HG03457 (cell line): ENCODE measurements at regions not wholly inside any gene's neighbourhood (a gene's known extent, or its start where the extent isn't known, plus 50 kb on each side); places are given as distances from the start of the nearest gene placed in this dataset.
"Not testable (repeated sequence)": the region's sequence is repeated elsewhere in the genome, so short reads cannot be mapped to it uniquely, and the experiment has no call there.

ENCODE experiments used
- ATAC-seq: cut with Tn5 transposase; IDR thresholded peaks from one replicate; pipeline ENCODE4 v1.9.1; 2021; ENCODE audit warnings: moderate number of reproducible peaks; ENCODE audit not compliant: unreplicated experiment

DNA sequence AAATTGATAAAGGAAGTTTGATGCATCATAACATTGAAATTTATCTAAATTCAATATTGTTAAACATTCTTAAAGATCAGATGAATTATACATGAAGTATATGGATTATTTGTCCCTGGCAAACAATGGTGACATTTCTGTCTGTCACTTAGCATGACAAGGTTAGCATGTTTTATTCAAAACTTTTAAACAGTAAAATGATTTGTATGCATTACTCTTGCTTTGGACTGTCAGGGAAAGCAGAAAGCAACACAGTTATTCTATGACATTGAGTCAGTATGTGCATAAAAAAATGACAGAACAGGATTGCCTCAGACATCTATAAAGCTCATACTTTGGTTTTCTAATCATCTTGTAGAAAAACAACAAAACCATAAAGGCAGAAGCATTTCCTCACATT lies 193.7 kb downstream of the IZUMO3 start:
- ATAC-seq = no peak

DNA sequence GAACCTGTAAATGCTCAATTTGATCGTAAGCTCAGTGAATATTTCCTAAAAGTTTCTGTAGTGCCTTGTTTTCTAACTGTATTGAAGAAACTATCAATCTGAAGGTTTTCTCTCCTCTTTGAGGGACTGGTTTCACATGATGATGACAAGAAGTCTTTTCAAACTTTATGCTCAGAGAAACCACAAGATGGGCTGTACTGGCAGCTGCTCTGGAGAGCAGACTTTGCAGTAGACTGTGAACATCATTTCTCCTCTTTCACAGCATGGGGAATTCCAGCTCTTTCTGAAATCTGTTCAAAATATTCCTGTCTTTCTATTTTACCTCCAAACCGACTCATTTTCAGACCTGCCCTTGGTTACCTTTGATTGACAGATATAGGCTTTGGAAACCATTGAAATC lies 194.4 kb downstream of the IZUMO3 start:
- no peak for ATAC-seq

GRCh38 chr9:24342457-24342856 lies 203.2 kb downstream of the IZUMO3 start:
- no peak for ATAC-seq

DNA sequence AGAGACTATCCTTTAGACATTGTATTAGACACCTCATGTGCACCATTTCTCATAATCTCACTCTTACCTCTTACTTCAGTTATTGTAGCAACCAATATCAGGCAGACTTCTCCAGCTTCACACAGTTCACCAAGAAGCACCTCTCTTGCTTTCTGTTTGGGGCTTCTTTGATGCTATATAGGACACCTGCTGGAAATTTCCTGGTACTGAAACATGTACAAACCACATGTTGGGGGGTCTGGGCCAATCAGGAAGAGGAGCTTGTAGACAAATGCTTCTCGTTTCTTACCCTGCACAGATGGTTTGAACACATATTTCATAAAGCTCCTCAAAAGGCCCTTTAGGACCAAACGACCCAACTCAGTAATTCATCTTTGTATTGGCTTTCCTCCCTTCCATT lies 212.1 kb downstream of the IZUMO3 start:
- ATAC-seq = no peak

DNA sequence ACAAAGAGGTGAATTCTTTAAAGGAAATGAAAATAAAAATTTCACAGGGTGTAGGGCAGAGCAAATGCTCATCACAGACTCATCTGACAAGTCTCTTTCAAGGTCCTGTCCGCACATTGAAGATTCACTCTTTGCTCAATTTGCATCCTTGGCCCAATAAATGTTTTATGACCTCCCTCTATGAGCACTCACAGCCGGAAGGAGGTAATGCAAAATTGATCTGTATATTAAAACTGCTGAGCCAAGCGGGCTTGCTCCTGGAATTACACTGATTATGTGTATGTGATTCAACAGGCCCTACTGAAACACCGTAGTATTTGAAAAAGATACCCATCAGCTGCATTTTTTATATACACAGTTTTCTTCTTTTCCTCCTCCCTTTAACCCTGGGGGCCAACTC lies 246.8 kb downstream of the IZUMO3 start:
- no peak for ATAC-seq

DNA sequence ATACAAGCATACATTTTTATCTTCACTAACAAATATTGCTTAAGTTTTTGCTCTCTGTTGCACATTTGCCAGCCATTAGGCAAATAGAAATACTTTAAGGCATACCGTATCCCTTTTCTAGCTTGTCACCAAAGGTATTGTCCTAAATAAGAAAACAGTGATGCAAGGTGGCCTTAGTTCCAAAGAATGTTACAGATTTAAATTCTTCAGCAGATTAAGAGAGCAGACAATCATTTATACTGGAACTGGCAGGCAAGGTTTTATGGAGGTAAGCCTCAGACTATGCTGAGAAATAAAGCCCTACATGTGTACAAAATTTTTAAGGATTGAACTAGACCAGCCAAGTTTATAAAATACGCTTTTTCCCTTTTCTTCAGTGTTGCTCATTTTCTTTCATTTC lies 247.8 kb downstream of the IZUMO3 start:
- no peak for ATAC-seq

DNA sequence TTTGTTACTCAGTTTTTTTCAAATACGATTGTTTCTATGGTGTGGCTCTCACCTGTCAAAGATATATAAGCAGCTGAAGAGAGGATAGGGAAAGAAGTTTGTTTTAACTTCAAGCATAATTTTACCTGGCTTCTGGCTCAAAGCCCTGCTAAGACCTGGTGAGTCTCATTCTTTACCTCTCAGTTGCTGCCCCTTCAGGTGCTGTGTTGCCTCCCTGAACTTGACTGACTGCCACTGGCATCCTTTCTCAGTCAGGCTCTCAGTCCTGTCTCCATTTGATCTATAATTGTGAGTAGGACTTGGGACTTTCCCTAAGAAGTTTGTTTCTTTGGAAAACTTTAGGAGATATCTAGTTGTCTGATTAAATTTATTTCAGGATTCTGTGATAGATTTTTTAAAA lies 249.6 kb downstream of the IZUMO3 start:
- no peak for ATAC-seq

DNA sequence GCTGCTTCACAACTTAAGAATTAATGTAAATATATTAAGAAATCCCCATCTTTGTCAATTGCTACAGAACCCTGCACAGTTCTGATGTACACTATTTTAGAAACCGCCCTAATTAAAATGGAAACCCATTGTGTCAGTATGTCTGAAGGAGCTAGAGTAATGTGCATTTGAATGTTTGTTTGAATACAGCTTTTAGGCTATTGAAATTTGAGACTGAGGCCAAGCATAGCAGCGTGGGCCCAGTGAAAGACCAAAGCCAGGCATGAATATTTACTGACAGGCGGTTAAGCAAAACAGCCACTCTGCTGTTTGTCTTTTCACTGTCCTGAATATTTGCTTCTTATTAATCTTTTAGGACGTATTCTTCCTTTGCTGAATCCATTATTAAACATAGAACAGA lies 252.3 kb downstream of the IZUMO3 start:
- no peak for ATAC-seq

DNA sequence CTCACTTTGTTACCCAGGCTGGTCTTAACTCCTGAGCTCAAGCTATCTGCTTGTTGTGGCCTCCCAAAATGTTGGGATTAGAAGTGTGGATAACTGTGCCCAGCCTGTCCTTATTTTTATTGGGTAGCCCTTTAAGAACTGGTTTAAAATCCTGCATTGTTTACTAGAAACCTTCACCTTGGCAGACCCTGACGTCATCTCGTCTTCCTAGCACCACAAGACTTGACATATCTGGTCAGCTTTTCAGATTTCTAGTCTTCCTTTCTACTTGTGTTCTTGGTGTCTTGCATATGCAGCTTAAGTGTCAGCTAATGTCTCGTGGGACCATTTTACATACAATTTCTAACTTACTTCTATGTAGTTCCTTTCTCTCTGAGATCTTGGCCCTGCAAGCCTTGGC lies 258.9 kb downstream of the IZUMO3 start:
- ATAC-seq = no peak

- no peak for ATAC-seq
Measured at GRCh38 chr9:24258626-24259025, 287.1 kb downstream of the IZUMO3 start.

GRCh38 chr9:24257726-24258125 lies 288.0 kb downstream of the IZUMO3 start:
- ATAC-seq = no peak

GRCh38 chr9:24245988-24246387 lies 299.7 kb downstream of the IZUMO3 start:
- no peak for ATAC-seq

GRCh38 chr9:24242576-24242975 lies 303.1 kb downstream of the IZUMO3 start:
- no peak for ATAC-seq

DNA sequence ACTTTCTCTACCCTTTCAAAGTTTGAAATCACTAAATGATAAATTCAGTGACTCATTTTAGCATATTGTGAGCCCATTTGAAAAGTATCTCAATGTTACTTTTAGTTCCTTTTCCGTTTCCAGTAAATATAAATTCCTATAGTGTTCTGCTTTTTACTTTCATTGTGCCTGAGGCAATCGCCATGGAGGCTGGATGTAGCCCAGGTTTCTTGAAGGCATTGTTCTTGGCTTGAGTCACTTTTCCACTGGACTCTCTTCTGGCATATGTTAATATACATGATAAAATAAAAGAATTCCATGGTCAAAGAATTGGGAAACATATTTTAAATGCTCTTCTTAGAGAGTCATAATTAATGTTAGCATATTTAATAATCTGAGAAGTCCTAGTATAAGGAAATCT lies 327.0 kb downstream of the IZUMO3 start:
- ATAC-seq = no peak

DNA sequence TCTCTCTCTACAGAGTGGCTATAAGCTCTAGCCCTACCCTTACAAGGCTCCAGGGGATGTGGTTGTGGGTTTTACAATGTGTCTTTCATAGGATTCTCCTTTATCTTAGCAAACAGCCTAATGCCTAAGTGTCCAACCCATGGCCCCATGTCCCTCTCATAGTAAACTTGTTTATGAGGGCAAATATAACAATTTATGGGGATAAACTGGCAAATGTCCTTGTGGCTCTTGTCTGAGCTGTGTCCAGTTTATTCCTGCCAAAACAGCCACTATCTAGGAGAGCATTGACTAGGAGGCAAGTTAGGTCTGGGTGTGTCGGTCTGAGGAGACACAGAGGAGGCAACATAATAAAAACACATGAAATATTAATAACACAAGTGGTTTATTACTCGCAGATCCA lies 335.1 kb downstream of the IZUMO3 start:
- ATAC-seq = no peak

DNA sequence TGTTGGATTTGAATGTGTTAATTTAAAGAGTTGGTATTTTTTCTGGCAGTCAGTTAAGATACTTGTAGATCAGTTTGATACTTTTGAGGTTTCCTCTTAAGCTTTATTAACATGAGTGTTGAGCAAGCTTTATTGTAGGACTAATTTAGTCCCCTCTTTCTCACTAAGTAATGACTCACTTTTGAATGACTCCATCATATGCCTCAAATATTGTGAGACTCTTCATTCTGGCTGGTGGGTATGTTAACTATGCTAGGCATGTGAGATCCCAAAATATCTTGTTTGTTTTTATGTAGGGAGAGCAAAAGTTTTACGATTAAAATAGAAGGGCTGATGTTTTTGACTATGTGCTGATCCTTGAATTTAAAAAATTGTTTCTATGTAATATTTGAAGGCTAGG lies 355.7 kb downstream of the IZUMO3 start:
- no peak for ATAC-seq

GRCh38 chr9:24180572-24180971 lies 354.5 kb upstream of the ELAVL2 start:
- not testable (repeated sequence) for ATAC-seq

- ATAC-seq = no peak
Measured at GRCh38 chr9:24144796-24145195, 318.8 kb upstream of the ELAVL2 start.

GRCh38 chr9:24135072-24135471 lies 309.0 kb upstream of the ELAVL2 start:
- ATAC-seq = not testable (repeated sequence)

- ATAC-seq = no peak
Measured at GRCh38 chr9:24132244-24132643, 306.2 kb upstream of the ELAVL2 start.

GRCh38 chr9:24127519-24127918 lies 301.5 kb upstream of the ELAVL2 start:
- ATAC-seq = no peak

- ATAC-seq = no peak
Measured at GRCh38 chr9:24118190-24118589, 292.1 kb upstream of the ELAVL2 start.

DNA sequence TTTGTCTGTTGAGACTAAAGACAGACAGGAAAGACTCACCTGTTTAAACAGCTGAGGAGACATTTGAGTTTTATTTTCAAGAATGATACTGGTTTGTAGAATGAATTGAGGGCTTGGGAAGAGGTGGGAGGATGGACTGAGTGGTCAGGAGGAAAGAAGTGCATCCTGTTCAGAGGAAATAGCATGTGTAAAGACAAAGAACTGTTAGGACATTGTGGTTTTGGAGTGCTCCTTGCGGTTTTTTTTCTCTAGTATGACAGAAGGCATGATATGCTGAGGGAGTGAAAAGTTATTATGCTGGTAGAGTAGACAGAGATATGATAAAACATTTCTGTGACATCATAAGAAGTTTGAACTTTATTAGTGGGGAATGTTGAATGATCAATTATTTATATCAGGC lies 270.7 kb upstream of the ELAVL2 start:
- no peak for ATAC-seq

GRCh38 chr9:24095246-24095645 lies 269.2 kb upstream of the ELAVL2 start:
- no peak for ATAC-seq
